ENCODE measurements at regions not wholly inside any gene's neighbourhood (a gene's known extent, or its start where the extent isn't known, plus 50 kb on each side); places are given as distances from the start of the nearest gene placed in this dataset.

DNA sequence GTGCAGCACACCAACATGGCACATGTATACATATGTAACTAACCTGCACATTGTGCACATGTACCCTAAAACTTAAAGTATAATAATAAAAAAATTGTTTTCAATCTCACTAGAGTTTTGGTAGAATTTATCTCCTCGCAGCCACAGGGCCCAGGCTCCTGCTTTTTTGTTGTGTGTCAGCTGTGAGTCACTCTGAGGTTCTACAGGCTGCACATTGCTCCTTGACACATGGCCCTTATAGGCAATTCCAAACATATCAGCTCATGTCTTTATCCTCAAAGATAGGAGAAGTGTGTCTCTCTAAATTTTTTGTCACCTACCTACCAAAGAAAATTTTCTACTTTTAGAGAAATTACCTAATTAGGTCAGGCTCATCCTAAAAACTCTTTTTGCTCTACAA is 252.1 kb upstream of the ADGRL3 start:
- no peak for TF ChIP-seq POLR2A (IDR thresholded peaks at IDR 0.05; ENCODE audit: low read depth)
- no peak for TF ChIP-seq EP300 (IDR thresholded peaks at IDR 0.05)
- TF ChIP-seq CTCF (IDR thresholded peaks at IDR 0.05): no peak
